Ishikawa (cell line): ENCODE measurements at regions not wholly inside any gene's neighbourhood (a gene's known extent, or its start where the extent isn't known, plus 50 kb on each side); places are given as distances from the start of the nearest gene placed in this dataset.

Source experiments
- CEBPB ChIP-seq: IDR thresholded peaks from 2 replicates; pipeline ENCODE4 v1.6.1; 2012
- CREB1 ChIP-seq: IDR thresholded peaks from 2 replicates; pipeline ENCODE4 v1.6.1; 2012; ENCODE audit warnings: low read depth
- EGR1 ChIP-seq: IDR thresholded peaks from 2 replicates; pipeline ENCODE4 v1.6.1; 2012
- EP300 ChIP-seq: IDR thresholded peaks from 2 replicates; pipeline ENCODE4 v1.6.1; 2012; ENCODE audit warnings: borderline replicate concordance
- FOXM1 ChIP-seq: IDR thresholded peaks from 2 replicates; pipeline ENCODE4 v1.6.1; 2012; ENCODE audit warnings: low read depth, borderline replicate concordance
- NFIC ChIP-seq: IDR thresholded peaks from 2 replicates; pipeline ENCODE4 v1.6.1; 2012
- RAD21 ChIP-seq: IDR thresholded peaks from 2 replicates; pipeline ENCODE4 v1.6.1; 2012; ENCODE audit warnings: low read depth
- TAF1 ChIP-seq: IDR thresholded peaks from 2 replicates; pipeline ENCODE4 v1.6.1; 2012; ENCODE audit warnings: low read depth, mild to moderate bottlenecking
- TCF12 ChIP-seq: IDR thresholded peaks from 2 replicates; pipeline ENCODE4 v1.6.1; 2012; ENCODE audit warnings: low read depth
- TEAD4 ChIP-seq: IDR thresholded peaks from 2 replicates; pipeline ENCODE4 v1.6.1; 2012
- YY1 ChIP-seq: IDR thresholded peaks from 2 replicates; pipeline ENCODE4 v1.6.1; 2012; ENCODE audit warnings: low read depth
- ZBTB7A ChIP-seq: IDR thresholded peaks from 2 replicates; pipeline ENCODE4 v1.6.1; 2012; ENCODE audit warnings: low read depth
- TF ChIP-seq, protein P1 (sequence below): IDR thresholded peaks from 2 replicates; pipeline ENCODE4 v1.6.1; 2012; ENCODE audit warnings: low read depth, mild to moderate bottlenecking
- TF ChIP-seq, protein P2 (sequence below): IDR thresholded peaks from 2 replicates; pipeline ENCODE4 v1.6.1; 2012
- TF ChIP-seq, protein P3 (sequence below): IDR thresholded peaks from 2 replicates; pipeline ENCODE4 v1.6.1; 2012

DNA sequence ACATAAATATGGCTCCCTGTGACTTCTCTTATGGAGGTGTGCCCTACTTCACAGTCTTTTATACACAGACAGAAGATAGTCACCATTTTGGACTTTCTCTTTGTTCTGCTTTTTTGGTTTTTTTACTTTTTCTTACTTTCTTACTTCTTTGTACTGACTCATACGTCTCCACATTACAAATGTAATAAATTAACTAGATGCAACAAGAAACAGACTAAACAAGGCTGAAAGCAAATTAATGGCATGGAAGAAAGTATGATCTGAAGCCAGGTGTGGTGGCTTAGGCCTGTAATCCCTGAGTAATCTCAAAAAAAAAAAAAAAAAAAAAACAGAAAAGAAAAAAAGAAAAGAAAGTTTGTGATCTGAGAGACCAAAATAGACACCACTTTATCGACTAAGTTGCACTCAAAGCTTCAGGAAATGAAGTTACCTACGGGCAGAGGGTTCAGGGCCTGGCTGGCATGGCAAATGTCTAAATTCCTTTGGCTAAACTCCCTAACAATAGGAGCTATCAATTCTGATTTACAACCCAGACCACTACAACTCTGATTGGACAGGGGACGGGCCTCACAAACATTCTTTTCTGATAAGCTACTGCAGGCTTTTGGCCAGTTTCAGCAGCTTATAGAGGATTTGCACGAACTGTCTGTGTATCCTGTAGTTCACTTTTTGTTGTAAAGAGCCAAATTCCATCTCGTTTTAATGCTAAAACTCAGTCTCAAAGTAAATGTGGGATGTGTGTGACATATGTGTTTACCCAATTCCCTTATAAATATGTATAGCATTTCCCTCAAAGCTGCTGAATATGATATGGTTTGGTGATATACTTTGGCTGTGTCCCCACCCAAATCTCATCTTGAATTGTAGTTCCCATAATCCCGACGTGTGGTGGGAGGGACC lies 129.1 kb downstream of the SEPTIN14 start:
- 0 out of 2 replicates have a peak, but pooled peaks have one; percentile 37 for TF ChIP-seq TCF12
- TF ChIP-seq EGR1, result no peak
- TF ChIP-seq, protein P1, sequence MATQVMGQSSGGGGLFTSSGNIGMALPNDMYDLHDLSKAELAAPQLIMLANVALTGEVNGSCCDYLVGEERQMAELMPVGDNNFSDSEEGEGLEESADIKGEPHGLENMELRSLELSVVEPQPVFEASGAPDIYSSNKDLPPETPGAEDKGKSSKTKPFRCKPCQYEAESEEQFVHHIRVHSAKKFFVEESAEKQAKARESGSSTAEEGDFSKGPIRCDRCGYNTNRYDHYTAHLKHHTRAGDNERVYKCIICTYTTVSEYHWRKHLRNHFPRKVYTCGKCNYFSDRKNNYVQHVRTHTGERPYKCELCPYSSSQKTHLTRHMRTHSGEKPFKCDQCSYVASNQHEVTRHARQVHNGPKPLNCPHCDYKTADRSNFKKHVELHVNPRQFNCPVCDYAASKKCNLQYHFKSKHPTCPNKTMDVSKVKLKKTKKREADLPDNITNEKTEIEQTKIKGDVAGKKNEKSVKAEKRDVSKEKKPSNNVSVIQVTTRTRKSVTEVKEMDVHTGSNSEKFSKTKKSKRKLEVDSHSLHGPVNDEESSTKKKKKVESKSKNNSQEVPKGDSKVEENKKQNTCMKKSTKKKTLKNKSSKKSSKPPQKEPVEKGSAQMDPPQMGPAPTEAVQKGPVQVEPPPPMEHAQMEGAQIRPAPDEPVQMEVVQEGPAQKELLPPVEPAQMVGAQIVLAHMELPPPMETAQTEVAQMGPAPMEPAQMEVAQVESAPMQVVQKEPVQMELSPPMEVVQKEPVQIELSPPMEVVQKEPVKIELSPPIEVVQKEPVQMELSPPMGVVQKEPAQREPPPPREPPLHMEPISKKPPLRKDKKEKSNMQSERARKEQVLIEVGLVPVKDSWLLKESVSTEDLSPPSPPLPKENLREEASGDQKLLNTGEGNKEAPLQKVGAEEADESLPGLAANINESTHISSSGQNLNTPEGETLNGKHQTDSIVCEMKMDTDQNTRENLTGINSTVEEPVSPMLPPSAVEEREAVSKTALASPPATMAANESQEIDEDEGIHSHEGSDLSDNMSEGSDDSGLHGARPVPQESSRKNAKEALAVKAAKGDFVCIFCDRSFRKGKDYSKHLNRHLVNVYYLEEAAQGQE, result no peak
- TF ChIP-seq FOXM1, result peak; percentile 58; the same call in 1 of the 2 replicates
- no peak for TF ChIP-seq TAF1
- TF ChIP-seq, protein P2, sequence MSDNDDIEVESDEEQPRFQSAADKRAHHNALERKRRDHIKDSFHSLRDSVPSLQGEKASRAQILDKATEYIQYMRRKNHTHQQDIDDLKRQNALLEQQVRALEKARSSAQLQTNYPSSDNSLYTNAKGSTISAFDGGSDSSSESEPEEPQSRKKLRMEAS, result no peak
- TF ChIP-seq, protein P3, sequence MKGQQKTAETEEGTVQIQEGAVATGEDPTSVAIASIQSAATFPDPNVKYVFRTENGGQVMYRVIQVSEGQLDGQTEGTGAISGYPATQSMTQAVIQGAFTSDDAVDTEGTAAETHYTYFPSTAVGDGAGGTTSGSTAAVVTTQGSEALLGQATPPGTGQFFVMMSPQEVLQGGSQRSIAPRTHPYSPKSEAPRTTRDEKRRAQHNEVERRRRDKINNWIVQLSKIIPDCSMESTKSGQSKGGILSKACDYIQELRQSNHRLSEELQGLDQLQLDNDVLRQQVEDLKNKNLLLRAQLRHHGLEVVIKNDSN, result no peak
- TF ChIP-seq EP300, result peak; percentile 79
- TF ChIP-seq ZBTB7A, result no peak
- TF ChIP-seq NFIC, result peak; percentile 72
- no peak for TF ChIP-seq RAD21
- peak; percentile 62 for TF ChIP-seq TEAD4
- no peak for TF ChIP-seq CEBPB
- no peak for TF ChIP-seq CREB1
- no peak; the same call in 1 of the 2 replicates for TF ChIP-seq YY1

DNA sequence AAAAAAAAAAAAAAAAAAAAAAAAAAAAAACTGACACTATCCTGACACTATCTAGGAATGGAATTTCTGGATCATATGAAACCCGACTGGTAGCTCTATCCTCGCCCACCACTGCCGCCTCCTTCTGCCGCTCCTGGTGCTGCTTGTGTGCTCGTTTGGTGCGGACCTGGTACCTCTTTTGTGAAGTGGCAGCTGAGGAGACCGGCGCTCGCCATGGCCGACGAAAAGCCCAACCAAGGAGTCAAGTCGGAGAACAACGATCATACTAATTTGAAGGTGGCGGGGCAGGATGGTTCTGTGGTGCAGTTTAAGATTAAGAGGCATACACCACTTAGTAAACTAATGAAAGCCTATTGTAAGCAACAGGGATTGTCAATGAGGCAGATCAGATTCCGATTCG lies 130.6 kb downstream of the SEPTIN14 start:
- TF ChIP-seq, protein P3, result no peak
- TF ChIP-seq CEBPB (no peak), CREB1 (no peak)

DNA sequence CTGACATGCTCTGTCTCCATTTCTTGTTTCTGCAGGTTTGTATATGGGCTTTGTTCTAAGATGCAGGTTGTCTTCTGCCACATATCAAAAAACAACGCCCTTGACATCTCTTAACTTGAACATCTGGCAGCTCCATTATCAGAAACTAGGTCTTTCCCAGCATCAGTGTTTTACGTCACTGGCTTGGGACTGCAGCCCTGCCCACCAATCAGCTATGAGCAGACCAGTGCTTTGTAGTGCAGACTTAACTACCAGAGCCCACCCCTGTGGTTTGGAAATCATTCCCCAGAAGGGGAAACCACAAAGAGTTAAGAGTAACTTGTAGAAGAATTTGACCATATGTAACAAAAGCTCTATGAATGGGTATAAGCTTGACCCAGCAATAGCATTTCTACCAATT lies 132.4 kb downstream of the SEPTIN14 start:
- no peak for TF ChIP-seq FOXM1
- TF ChIP-seq YY1, result no peak
- no peak for TF ChIP-seq NFIC
- no peak for TF ChIP-seq RAD21
- TF ChIP-seq, protein P1, result no peak
- TF ChIP-seq, protein P2, result no peak
- TF ChIP-seq TAF1, result no peak
- TF ChIP-seq CREB1, result no peak
- TF ChIP-seq ZBTB7A, result no peak
- no peak for TF ChIP-seq EGR1
- TF ChIP-seq EP300, result no peak
- no peak for TF ChIP-seq TEAD4
- no peak for TF ChIP-seq TCF12

DNA sequence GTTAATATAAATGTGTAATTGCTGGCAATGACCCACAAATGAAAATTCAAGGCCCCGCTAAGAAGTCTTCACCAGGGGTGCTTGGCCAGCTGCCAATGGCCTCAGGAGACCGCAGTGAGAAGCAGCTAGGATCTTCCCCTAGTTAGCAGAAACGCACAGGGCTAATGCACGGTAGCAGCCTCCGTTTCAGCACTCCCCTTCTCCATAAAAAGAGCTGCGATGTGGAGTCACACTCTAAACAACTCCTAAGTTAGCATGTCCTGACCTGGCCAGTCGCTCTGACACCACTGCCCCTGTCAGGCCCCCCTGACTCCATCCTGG lies 139.0 kb downstream of the SEPTIN14 start:
- TF ChIP-seq, protein P2, result no peak
- TF ChIP-seq RAD21, result no peak
- TF ChIP-seq EGR1, result no peak
- TF ChIP-seq NFIC, result peak; percentile 44
- TF ChIP-seq, protein P1, result no peak
- no peak for TF ChIP-seq CEBPB
